OCI-LY3 (cell line): ENCODE measurements at regions not wholly inside any gene's neighbourhood (a gene's known extent, or its start where the extent isn't known, plus 50 kb on each side); places are given as distances from the start of the nearest gene placed in this dataset.

Experiments used
- H2AFZ ChIP-seq: fragments of 200-600, 300-600 bp; shearing (Covaris generic); 2 replicates; pipeline ENCODE4 v1.6.0; 2014; ENCODE audit warnings: antibody characterized with exemption, low read depth, low read length
- H3K27ac ChIP-seq: fragments of 200-600, 300-600 bp; sonication (generic); 2 replicates; pipeline ENCODE4 v1.5.1; 2014; ENCODE audit warnings: mild to moderate bottlenecking, low read length, moderate library complexity, mixed read lengths
- H3K27me3 ChIP-seq: fragments of 200-600, 300-600 bp; sonication (generic); 2 replicates; pipeline ENCODE4 v1.6.1; 2014; ENCODE audit warnings: low read depth, low read length, mixed read lengths
- H3K36me3 ChIP-seq: fragments of 200-600, 300-600 bp; sonication (generic); replicated peaks from 2 replicates; pipeline ENCODE3; 2014; ENCODE audit warnings: low read depth, low read length, mixed read lengths
- H3K4me1 ChIP-seq: fragments of 300-600, 200-600 bp; sonication (generic); 2 replicates; pipeline ENCODE4 v1.6.1; 2014; ENCODE audit warnings: low read length, mixed read lengths
- H3K4me2 ChIP-seq: fragments of 200-600, 300-600 bp; sonication (generic); 2 replicates; pipeline ENCODE4 v1.6.1; 2014; ENCODE audit warnings: low read length, mixed read lengths
- H3K4me3 ChIP-seq: fragments of 300-600, 200-600 bp; sonication (generic); 2 replicates; pipeline ENCODE4 v1.5.1; 2014; ENCODE audit warnings: antibody characterized with exemption, mild to moderate bottlenecking, low read length, moderate library complexity
- H3K79me2 ChIP-seq: fragments of 300-600, 200-600 bp; shearing (Covaris generic); 2 replicates; pipeline ENCODE4 v1.6.1; 2014; ENCODE audit warnings: mild to moderate bottlenecking, low read length, mixed read lengths
- H3K9ac ChIP-seq: fragments of 300-600, 200-600 bp; shearing (Covaris generic); 2 replicates; pipeline ENCODE4 v1.6.0; 2014; ENCODE audit warnings: mild to moderate bottlenecking, low read length, moderate library complexity
- H3K9me3 ChIP-seq: fragments of 200-600, 300-600 bp; shearing (Covaris generic); 2 replicates; pipeline ENCODE4 v1.6.1; 2014; ENCODE audit warnings: low read length, mixed read lengths; ENCODE audit not compliant: insufficient read depth
- H4K20me1 ChIP-seq: fragments of 200-600, 300-600 bp; sonication (generic); 2 replicates; pipeline ENCODE4 v1.6.1; 2016; ENCODE audit warnings: low read length, mixed read lengths; ENCODE audit not compliant: insufficient read depth
- EZH2phosphoT487 ChIP-seq: fragments of 200-600 bp; shearing (Covaris generic); IDR thresholded peaks from 2 replicates; pipeline ENCODE4 v1.6.1; 2018; ENCODE audit warnings: antibody characterized with exemption, mixed run types, low read depth
- TF ChIP-seq, protein P1 (sequence below): fragments of 200-600, 300-600 bp; sonication (generic); IDR thresholded peaks from 2 replicates; pipeline ENCODE4 v1.5.1; 2014; ENCODE audit warnings: antibody characterized with exemption, low read length, low read depth

DNA sequence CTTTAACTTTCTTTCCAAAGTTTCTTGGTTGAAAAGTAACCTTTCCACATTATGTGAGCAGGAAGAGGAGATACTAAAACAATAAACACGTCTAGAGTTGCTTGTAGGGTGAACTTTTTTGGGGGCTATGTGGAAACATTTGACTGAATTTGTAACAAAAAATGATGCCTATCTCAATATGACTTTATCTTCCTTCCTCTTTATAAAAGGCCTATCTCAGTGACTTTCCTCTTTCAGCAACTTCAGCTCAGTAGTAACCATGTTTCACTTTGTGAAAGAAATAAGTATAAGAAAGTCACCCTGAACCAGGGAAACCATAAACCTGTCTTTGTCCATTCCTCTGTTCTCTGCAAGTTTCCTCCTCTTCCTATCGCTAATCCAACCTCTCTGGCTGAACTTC, 124.7 kb upstream of the TMEM164 start:
- H3K9me3 ChIP-seq, result no peaks in the 10 kb centered on the region
- no peak for TF ChIP-seq EZH2phosphoT487
- TF ChIP-seq, protein P1, sequence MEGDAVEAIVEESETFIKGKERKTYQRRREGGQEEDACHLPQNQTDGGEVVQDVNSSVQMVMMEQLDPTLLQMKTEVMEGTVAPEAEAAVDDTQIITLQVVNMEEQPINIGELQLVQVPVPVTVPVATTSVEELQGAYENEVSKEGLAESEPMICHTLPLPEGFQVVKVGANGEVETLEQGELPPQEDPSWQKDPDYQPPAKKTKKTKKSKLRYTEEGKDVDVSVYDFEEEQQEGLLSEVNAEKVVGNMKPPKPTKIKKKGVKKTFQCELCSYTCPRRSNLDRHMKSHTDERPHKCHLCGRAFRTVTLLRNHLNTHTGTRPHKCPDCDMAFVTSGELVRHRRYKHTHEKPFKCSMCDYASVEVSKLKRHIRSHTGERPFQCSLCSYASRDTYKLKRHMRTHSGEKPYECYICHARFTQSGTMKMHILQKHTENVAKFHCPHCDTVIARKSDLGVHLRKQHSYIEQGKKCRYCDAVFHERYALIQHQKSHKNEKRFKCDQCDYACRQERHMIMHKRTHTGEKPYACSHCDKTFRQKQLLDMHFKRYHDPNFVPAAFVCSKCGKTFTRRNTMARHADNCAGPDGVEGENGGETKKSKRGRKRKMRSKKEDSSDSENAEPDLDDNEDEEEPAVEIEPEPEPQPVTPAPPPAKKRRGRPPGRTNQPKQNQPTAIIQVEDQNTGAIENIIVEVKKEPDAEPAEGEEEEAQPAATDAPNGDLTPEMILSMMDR, result no peak
- H3K4me2 ChIP-seq, result peak overlapping the region; percentile 69
- H3K36me3 ChIP-seq, result no peaks in the 10 kb centered on the region
- peak overlapping the region; percentile 20; the same call in 1 of the 2 replicates for H3K4me3 ChIP-seq
- H3K27me3 ChIP-seq, result no peaks in the 10 kb centered on the region
- no peaks in the 10 kb centered on the region for H3K79me2 ChIP-seq
- H2AFZ ChIP-seq, result peak overlapping the region; percentile 9; the same call in 1 of the 2 replicates
- H3K4me1 ChIP-seq, result peaks cover 49% of the 10 kb centered on the region
- peak overlapping the region; percentile 26; the same call in 1 of the 2 replicates for H3K9ac ChIP-seq
- peak overlapping the region; percentile 69 for H3K27ac ChIP-seq
- H4K20me1 ChIP-seq, result no peaks in the 10 kb centered on the region

DNA sequence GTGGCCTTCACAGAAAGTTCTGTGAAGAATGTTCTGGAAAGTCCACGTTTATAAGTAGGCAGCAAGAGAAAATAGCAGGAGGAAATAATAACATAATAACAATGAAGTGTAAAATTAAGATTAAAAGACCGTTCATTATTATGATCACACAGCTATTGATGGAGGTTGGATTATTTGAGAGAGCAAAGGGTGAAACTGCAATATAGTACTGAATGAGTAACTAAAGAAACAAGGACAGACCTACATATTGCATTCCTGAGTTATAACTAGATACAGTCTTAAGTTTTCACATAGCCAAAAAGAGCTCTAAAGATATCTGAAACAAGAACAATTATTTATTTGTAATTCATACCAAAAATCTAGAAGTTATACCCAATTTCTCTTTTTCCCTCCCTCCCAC, 122.9 kb upstream of the TMEM164 start:
- H3K27me3 ChIP-seq, result no peaks in the 10 kb centered on the region
- H2AFZ ChIP-seq, result no peak overlapping the region
- peak overlapping the region; percentile 69 for H3K27ac ChIP-seq
- peak overlapping the region; percentile 58 for H3K4me2 ChIP-seq
- peak overlapping the region; percentile 39; the same call in 1 of the 2 replicates for H3K9ac ChIP-seq
- H3K79me2 ChIP-seq, result no peaks in the 10 kb centered on the region
- no peaks in the 10 kb centered on the region for H3K9me3 ChIP-seq
- H3K4me3 ChIP-seq, result no peak overlapping the region
- H3K36me3 ChIP-seq, result no peaks in the 10 kb centered on the region
- TF ChIP-seq, protein P1, result no peak
- no peak for TF ChIP-seq EZH2phosphoT487
- no peaks in the 10 kb centered on the region for H4K20me1 ChIP-seq
- H3K4me1 ChIP-seq, result peaks cover 49% of the 10 kb centered on the region

DNA sequence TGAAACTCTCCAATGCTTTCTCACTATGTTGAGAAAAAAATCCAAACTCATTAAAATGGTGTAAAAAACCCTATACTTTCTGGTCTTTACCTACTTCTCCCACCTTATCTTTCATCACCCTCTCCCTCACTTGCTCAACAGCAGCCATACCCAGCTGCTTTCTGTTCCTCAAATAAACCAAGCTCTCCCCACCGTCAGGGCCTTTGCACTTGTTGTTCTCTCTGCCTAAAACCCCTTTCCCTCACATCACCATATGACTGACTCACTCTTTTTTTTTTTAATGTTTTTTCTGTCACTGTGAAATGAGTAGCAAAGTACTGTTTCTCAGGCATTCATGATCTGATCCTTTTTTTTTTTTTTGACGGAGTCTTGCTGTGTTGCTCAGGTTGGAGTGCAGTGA, 122.3 kb upstream of the TMEM164 start:
- no peaks in the 10 kb centered on the region for H3K36me3 ChIP-seq
- peaks cover 49% of the 10 kb centered on the region for H3K4me1 ChIP-seq
- peak overlapping the region; percentile 39; the same call in 1 of the 2 replicates for H3K9ac ChIP-seq
- H3K9me3 ChIP-seq, result no peaks in the 10 kb centered on the region
- no peak overlapping the region for H3K4me3 ChIP-seq
- no peaks in the 10 kb centered on the region for H3K79me2 ChIP-seq
- TF ChIP-seq EZH2phosphoT487, result no peak
- TF ChIP-seq, protein P1, result no peak
- no peaks in the 10 kb centered on the region for H4K20me1 ChIP-seq
- peak overlapping the region; percentile 69 for H3K27ac ChIP-seq
- no peaks in the 10 kb centered on the region for H3K27me3 ChIP-seq
- H3K4me2 ChIP-seq, result peak overlapping the region; percentile 58
- no peak overlapping the region for H2AFZ ChIP-seq

DNA sequence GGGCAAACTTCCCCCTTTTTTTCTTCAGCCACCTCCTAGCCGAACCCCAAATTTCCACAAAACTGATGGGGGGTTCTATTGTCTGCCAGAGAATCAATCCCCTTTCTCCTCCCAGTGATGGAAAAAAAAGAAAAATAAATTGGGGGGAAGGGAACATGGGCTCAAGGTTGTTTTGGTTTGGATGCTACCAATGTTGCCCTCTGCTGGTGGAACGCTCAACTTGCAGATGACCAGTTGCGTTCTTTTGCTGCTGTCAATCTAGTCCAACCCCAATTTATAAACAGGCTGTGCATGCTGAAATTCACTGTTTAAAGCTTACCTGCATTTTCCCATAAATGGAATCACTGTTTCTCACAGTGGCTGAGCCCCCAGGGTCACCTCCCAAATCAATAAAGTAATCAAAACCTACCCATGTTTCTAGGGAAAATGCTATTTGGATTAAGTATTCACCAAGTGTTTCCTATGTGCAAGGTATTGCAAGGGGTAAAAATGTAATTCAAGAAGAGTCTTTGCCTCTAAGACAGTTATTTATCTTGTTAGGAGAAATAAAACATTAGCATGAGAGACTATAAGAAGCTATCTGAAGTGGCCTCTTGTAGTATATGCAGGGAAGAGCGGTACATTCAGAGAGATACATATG, 116.7 kb upstream of the TMEM164 start:
- no peak overlapping the region for H2AFZ ChIP-seq
- H3K27ac ChIP-seq, result no peak overlapping the region
- H3K27me3 ChIP-seq, result no peaks in the 10 kb centered on the region
- H3K79me2 ChIP-seq, result no peaks in the 10 kb centered on the region
- no peaks in the 10 kb centered on the region for H3K9me3 ChIP-seq
- H4K20me1 ChIP-seq, result no peaks in the 10 kb centered on the region
- H3K4me1 ChIP-seq, result peaks cover 64% of the 10 kb centered on the region
- H3K36me3 ChIP-seq, result no peaks in the 10 kb centered on the region
- TF ChIP-seq, protein P1, result peak; percentile 74
- TF ChIP-seq EZH2phosphoT487, result no peak
- H3K4me3 ChIP-seq, result no peak overlapping the region
- no peak overlapping the region for H3K9ac ChIP-seq
- peak overlapping the region; percentile 20 for H3K4me2 ChIP-seq
